ENCODE measurements at regions not wholly inside any gene's neighbourhood (a gene's known extent, or its start where the extent isn't known, plus 50 kb on each side); places are given as distances from the start of the nearest gene placed in this dataset.

GRCh38 chr7:106566672-106567071, 94.3 kb downstream of the CCDC71L start:
- H3K4me3 ChIP-seq (ENCODE audit: low read depth, low read length), result no peak overlapping the region
- peak; percentile 21 for DNase-seq (ENCODE audit: low read depth)
- no peak for TF ChIP-seq CTCF (conservative IDR thresholded peaks at IDR 0.05; ENCODE audit: low read depth, low read length)

GRCh38 chr7:106566196-106566595, 94.8 kb downstream of the CCDC71L start:
- peak; percentile 15 for DNase-seq (ENCODE audit: low read depth)
- no peak for TF ChIP-seq CTCF (conservative IDR thresholded peaks at IDR 0.05; ENCODE audit: low read depth, low read length)
- no peak overlapping the region for H3K4me3 ChIP-seq (ENCODE audit: low read depth, low read length)

- DNase-seq (ENCODE audit: low read depth), result no peak
- no peak for TF ChIP-seq CTCF (conservative IDR thresholded peaks at IDR 0.05; ENCODE audit: low read depth, low read length)
Observed at GRCh38 chr7:106565428-106565827, 95.5 kb downstream of the CCDC71L start.

GRCh38 chr7:106563466-106564150, 97.3 kb downstream of the CCDC71L start:
- TF ChIP-seq CTCF (conservative IDR thresholded peaks at IDR 0.05; ENCODE audit: low read depth, low read length), result no peak
- peak; percentile 75 for DNase-seq (ENCODE audit: low read depth)
- H3K4me3 ChIP-seq (ENCODE audit: low read depth, low read length), result no peak overlapping the region

More at GRCh38 chr7:106565428-106565827, 95.5 kb downstream of the CCDC71L start:
- no peak overlapping the region for H3K4me3 ChIP-seq (ENCODE audit: low read depth, low read length)

- DNase-seq (ENCODE audit: low read depth), result no peak
- H3K4me3 ChIP-seq (ENCODE audit: low read depth, low read length), result no peak overlapping the region
- TF ChIP-seq CTCF (conservative IDR thresholded peaks at IDR 0.05; ENCODE audit: low read depth, low read length), result no peak
Observed at GRCh38 chr7:106562711-106563366, 98.1 kb downstream of the CCDC71L start.

GRCh38 chr7:106561666-106562411, 99.1 kb downstream of the CCDC71L start:
- no peak overlapping the region for H3K4me3 ChIP-seq (ENCODE audit: low read depth, low read length)
- DNase-seq (ENCODE audit: low read depth), result no peak
- TF ChIP-seq CTCF (conservative IDR thresholded peaks at IDR 0.05; ENCODE audit: low read depth, low read length), result no peak
